ENCODE measurements at regions not wholly inside any gene's neighbourhood (a gene's known extent, or its start where the extent isn't known, plus 50 kb on each side); places are given as distances from the start of the nearest gene placed in this dataset.

- CTCF ChIA-PET: interaction anchor here (0.6 to 1.3 kb wide), 6 partner anchors 109 to 1053 kb away, joined by 3 to 7 read pairs (median 3); no protein-coding TSS in a partner anchor
These were observed 1793.7 kb upstream of the TENM3 start for GRCh38 chr4:180449395-180449956.

GRCh38 chr4:180455226-180455625, 1788.0 kb upstream of the TENM3 start:
- intact Hi-C loops (cut with micrococcal nuclease; ENCODE audit: unreplicated experiment): no loop called here
- POLR2A ChIA-PET (ENCODE audit: low non-redundant PET): no interaction called here
- no TSS peak for BruUV-seq (replicated peaks)

More at GRCh38 chr4:180449395-180449956, 1793.7 kb upstream of the TENM3 start:
- BruUV-seq (replicated peaks): no TSS peak
- Histone ChIP-seq H3K36me3 (ENCODE audit: insufficient read depth, low read length, poor library complexity, severe bottlenecking) (no peaks in the 10 kb centered on the region), H3K9me3 (ENCODE audit: low read depth, low read length, poor library complexity, severe bottlenecking) (no peaks in the 10 kb centered on the region), H3K27ac (ENCODE audit: low read depth, low read length, poor library complexity, severe bottlenecking) (peak overlapping the region; percentile 13), H3K4me3 (ENCODE audit: low read depth, low read length, poor library complexity, severe bottlenecking) (peak overlapping the region; percentile 34), H3K27me3 (replicated peaks; ENCODE audit: insufficient read depth, low read depth, low read length, poor library complexity) (no peaks in the 10 kb centered on the region), H3K4me1 (ENCODE audit: insufficient read depth, low read length, poor library complexity, severe bottlenecking) (peaks cover 19% of the 10 kb centered on the region)
- intact Hi-C loops (cut with micrococcal nuclease; ENCODE audit: unreplicated experiment): loop anchor here (1.0 to 2.0 kb wide), 3 partner anchors 115 to 215 kb away; no protein-coding TSS in a partner anchor
- peak; percentile 89 for DNase-seq (ENCODE audit: low spot score)
- no peak for TF ChIP-seq EZH2 (IDR thresholded peaks at IDR 0.05; ENCODE audit: borderline replicate concordance, low read depth, low read length, poor library complexity, severe bottlenecking)
- TF ChIP-seq CTCF (conservative IDR thresholded peaks at IDR 0.05; ENCODE audit: low read depth, low read length): peak; percentile 94
- POLR2A ChIA-PET (ENCODE audit: low non-redundant PET): no interaction called here

GRCh38 chr4:180456928-180457327, 1786.3 kb upstream of the TENM3 start:
- intact Hi-C loops (cut with micrococcal nuclease; ENCODE audit: unreplicated experiment): no loop called here
- peak; percentile 32 for DNase-seq (ENCODE audit: low spot score)
- Histone ChIP-seq H3K4me3 (ENCODE audit: low read depth, low read length, poor library complexity, severe bottlenecking) (no peak overlapping the region), H3K36me3 (ENCODE audit: insufficient read depth, low read length, poor library complexity, severe bottlenecking) (no peaks in the 10 kb centered on the region), H3K27ac (ENCODE audit: low read depth, low read length, poor library complexity, severe bottlenecking) (no peak overlapping the region), H3K9me3 (ENCODE audit: low read depth, low read length, poor library complexity, severe bottlenecking) (no peaks in the 10 kb centered on the region), H3K4me1 (ENCODE audit: insufficient read depth, low read length, poor library complexity, severe bottlenecking) (peaks cover 5% of the 10 kb centered on the region), H3K27me3 (replicated peaks; ENCODE audit: insufficient read depth, low read depth, low read length, poor library complexity) (no peaks in the 10 kb centered on the region)
- CTCF ChIA-PET: no interaction called here
- POLR2A ChIA-PET (ENCODE audit: low non-redundant PET): no interaction called here
- BruUV-seq (replicated peaks): no TSS peak
- TF ChIP-seq EZH2 (IDR thresholded peaks at IDR 0.05; ENCODE audit: borderline replicate concordance, low read depth, low read length, poor library complexity, severe bottlenecking) (no peak), CTCF (conservative IDR thresholded peaks at IDR 0.05; ENCODE audit: low read depth, low read length) (peak; percentile 37; the same call in 1 of the 2 replicates)

More at GRCh38 chr4:180455226-180455625, 1788.0 kb upstream of the TENM3 start:
- Histone ChIP-seq H3K27ac (ENCODE audit: low read depth, low read length, poor library complexity, severe bottlenecking) (no peak overlapping the region), H3K4me3 (ENCODE audit: low read depth, low read length, poor library complexity, severe bottlenecking) (no peak overlapping the region), H3K36me3 (ENCODE audit: insufficient read depth, low read length, poor library complexity, severe bottlenecking) (no peaks in the 10 kb centered on the region), H3K27me3 (replicated peaks; ENCODE audit: insufficient read depth, low read depth, low read length, poor library complexity) (no peaks in the 10 kb centered on the region), H3K9me3 (ENCODE audit: low read depth, low read length, poor library complexity, severe bottlenecking) (no peaks in the 10 kb centered on the region), H3K4me1 (ENCODE audit: insufficient read depth, low read length, poor library complexity, severe bottlenecking) (peaks cover 6% of the 10 kb centered on the region)
- TF ChIP-seq EZH2 (IDR thresholded peaks at IDR 0.05; ENCODE audit: borderline replicate concordance, low read depth, low read length, poor library complexity, severe bottlenecking): no peak
- no peak for TF ChIP-seq CTCF (conservative IDR thresholded peaks at IDR 0.05; ENCODE audit: low read depth, low read length)
- CTCF ChIA-PET: no interaction called here
- DNase-seq (ENCODE audit: low spot score): no peak
